ENCODE measurements at regions not wholly inside any gene's neighbourhood (a gene's known extent, or its start where the extent isn't known, plus 50 kb on each side); places are given as distances from the start of the nearest gene placed in this dataset.

- no peak for DNase-seq
Observed at GRCh38 chrX:40268188-40268520, 170.4 kb upstream of the BCOR start.

GRCh38 chrX:40267334-40268187 is 169.8 kb upstream of the BCOR start:
- DNase-seq = no peak

DNA sequence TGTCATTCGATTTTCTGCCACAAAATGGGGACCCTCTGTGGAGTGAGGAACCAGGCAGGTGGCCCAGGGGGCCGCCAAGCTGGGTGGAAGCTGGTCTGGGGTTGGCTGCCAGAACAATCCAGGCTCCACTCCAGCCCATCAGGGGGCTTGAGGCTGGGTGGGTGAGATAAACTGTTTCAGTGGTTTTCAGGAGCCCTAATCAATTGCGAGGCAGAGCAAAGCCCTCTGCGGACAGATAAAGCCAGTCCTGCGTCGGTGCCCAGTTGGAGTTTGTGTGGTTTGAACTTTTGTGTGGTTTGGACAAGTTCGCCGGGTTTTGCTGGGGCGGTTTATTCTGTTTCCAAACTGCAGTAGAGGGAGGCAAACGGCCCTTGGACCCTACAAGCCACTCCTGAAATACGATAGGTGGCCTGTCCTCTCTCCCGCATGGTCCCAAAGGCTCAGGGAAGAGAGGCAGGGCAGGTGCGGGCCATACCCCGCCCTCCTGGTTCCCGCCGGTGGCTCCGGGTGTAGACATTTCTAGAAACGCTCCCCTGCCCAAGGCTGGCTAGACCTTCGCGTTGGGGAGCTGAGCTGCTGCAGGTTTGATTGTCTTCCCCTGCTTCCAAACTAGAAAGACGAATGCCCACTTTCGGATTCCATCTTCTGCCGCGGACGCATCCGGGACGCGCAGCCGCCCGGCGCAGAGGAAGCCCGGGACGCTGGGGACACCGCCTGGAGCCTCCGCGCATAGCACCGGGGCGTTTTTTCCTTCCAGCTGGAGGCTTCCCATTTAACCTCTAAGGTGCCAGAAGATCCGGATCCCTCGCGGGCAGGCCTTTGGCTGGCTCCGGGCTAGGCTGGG is 169.0 kb upstream of the BCOR start:
- peak; percentile 87 for DNase-seq

GRCh38 chrX:40265936-40266335 is 168.2 kb upstream of the BCOR start:
- no peak for DNase-seq

DNA sequence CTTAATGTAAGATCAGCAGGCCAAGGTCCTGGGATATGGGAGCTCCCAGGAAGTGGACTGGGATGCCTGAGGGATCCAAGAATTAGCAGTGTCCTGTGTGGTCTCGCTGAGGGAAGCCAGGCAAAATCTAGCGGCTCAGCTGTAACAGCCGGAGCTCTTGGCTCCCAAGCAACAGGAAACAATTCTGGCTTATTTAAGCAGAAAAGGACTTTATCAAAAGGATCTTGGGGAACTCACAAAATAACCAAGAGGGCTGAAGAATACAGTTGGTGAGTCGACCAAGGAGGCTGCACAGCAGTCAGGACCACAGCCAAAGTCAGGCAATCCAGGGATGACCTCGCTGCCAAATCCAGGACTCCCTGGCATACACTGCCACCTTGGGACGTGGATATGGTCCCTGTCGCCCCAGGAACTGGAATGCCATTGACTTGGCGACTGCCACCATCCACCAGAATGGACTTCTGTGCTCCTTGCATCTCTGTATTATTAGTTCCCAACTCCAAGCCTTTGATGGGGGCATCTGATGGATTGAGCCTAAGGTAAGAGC is 165.3 kb upstream of the BCOR start:
- no peak for DNase-seq

- peak; percentile 94 for DNase-seq
Observed at GRCh38 chrX:40262157-40263013, 164.6 kb upstream of the BCOR start.

DNA sequence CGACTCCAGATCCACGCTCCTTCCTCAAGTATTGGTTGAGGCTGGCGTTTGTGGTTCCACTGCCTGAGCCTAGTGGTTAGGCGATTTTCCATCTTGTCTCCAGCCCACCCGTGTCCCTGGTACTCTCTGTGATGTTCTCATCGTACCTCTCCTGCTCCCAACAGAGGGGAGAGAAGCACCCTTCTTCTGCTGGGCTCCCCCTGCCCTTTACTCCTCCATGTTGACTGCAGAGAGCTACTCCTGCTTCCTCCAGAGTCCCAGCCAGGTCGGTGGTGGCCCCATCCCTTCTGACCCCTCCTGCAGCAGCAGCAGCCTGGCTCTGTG is 164.0 kb upstream of the BCOR start:
- DNase-seq = no peak

DNA sequence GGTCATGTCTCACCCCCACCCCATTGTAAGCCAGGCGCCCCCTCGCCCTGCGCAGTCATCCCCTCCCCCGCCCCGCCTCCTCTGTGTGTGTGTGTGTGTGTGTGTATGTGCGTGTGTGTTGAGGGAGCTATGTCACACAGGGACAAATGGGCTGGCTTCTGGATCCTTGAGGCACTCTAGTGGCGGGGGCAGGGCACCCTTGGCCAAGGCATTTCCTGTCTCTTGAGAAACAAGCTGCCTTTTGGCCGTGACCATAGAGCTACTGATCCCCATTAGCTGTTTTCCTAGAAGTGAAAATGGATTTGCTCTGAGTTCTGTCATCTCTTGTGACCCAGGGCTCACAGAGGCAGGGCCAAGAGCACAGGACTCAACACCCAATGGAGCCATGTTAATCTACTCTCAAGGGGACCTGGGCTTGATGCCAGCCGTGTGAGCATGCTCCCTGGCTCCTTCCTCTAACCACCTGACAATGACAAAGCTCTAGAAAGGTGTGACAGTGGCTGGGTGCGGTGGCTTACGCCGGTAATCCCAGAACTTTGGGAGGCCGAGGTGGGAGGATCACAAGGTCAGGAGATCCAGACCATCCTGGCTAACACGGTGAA is 162.5 kb upstream of the BCOR start:
- DNase-seq = peak; percentile 71

- no peak for DNase-seq
Observed at GRCh38 chrX:40258909-40259308, 161.2 kb upstream of the BCOR start.

DNA sequence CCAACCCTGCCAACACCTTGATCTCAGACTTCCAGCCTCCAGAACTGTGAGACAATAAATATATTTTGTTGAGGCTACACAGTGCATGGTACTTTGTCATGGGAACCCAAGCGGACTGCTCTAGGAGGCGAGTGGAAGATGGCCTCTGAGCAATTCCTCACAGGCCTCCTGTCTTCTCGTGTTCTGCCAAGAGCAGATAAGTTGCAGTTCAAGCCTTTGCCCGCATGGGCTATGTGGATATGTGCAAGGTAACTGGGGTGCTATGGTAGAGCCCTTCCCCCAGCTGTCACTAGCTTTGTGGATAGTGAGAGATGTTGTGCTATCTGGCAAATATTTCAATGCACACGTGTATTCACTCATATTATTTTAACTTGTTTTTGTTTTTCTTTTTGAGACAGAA is 156.0 kb upstream of the BCOR start:
- DNase-seq = no peak

DNA sequence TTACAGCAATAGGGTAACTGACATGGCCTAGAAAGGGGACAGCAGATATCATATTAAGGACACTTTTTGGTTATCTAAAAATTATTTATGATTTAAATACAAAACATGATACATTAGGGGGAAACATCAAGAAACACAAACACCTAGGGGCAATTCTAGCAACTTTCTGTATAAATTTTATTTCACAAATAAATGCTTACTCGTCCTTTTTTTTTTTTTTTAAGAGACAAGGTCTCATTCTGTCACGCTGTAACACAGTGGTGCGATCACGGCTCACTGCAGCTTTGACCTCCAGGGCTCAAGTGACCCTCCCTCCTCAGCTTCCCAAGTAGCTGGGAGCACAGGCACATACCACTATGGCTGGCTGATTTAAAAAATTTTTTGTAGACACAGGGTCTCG is 151.8 kb upstream of the BCOR start:
- DNase-seq = no peak

DNA sequence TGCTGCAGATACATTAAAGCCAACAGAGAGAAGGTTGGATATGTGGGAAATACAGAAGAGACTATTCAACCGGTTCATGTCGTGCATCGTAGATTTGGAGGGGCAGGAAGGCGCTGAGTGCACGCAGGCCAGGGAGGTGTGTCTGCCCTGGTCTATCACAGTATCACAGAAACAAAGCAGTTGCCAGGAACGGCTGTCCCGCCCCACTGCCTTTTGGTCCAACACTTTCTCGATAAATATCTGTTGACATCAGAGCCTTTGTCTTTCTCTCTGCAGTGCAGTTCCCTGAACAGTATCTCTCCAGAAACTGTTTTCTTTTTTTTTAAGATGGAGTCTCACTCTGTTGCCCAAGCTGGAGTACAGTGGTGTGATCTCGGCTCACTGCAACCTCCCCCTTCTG is 151.1 kb upstream of the BCOR start:
- DNase-seq = no peak

- no peak for DNase-seq
Observed at GRCh38 chrX:40247848-40248622, 150.3 kb upstream of the BCOR start.

GRCh38 chrX:40247382-40247781 is 149.6 kb upstream of the BCOR start:
- no peak for DNase-seq

DNA sequence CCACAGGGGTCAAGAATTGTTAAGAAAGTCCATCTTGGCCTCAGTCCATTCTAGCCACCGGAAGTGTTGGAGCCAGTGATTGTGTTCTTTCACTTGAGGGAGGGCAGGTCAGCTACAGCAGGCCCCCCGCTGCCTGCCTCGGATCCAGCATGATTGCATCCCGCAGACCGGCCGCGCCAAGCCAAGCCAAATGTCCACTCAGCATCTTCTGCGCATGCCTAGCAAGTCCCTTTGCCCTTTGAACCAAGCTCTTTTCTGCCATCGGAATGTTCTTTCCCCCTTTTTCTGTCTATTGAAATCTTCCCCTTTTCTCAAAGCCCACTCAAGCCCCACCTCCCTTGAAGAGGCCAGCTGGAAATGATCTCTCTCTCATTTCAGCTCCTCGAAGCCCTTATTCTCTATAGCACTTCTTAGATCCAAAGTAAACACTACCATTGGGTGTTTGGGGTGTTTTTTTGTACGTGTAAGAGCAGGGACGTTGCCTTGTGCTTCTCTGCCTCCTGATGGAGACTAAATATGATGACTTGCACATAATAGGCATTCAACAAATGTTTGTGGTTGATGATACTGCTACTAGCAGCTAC is 147.8 kb upstream of the BCOR start:
- no peak for DNase-seq

DNA sequence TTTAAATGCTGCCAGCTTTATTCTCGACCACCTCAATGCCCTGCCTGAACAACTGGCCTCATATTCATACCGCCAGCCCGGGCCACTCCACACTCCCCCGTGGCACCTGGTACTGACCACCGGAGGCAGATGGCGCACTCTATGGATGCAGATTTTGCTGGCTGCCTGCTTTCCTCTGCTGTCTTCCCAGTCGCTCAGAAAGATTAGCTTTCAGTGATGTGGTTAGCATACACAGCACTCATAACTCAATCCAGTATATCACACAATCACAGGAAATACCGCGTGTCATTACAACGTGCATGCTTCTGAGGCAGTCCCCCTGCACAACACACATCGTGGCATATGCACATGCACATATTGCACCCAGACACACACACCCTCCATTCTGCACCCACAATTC is 147.2 kb upstream of the BCOR start:
- DNase-seq = no peak

DNA sequence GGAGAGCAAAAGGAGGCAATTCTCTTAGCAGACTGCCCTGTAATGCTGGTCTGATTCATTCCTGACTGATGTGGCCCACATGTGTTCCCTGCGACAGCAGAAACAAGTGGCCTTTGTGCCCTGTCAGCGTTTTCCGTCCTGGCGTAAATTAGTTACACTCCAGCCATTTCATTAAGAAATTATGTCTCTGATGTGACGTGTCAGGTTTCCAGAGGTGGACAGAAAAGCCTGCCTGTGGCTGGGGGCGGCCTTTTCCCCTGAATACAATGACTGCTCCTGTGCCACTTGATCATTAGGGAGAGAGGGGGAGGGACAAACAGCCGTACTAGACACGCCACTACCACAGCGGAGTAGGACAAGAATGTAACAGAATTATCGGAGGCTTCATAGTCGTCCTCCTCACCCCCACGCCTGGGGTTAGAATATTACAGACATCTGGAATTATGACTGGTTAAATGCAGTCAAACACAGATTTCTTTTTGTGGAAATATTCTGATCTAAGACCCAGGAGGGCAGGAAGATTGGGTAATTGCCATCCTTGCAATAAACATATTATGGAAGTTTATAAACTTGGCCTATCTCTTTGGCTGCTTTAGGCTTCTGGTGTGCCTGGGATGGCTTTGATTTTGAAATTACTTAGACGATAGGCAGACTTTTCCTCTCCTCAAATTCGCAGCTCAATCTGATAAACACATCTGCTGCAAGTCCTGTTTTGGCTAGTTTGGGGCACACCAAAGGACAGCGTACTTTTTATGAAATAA is 146.2 kb upstream of the BCOR start:
- peak; percentile 62 for DNase-seq

DNA sequence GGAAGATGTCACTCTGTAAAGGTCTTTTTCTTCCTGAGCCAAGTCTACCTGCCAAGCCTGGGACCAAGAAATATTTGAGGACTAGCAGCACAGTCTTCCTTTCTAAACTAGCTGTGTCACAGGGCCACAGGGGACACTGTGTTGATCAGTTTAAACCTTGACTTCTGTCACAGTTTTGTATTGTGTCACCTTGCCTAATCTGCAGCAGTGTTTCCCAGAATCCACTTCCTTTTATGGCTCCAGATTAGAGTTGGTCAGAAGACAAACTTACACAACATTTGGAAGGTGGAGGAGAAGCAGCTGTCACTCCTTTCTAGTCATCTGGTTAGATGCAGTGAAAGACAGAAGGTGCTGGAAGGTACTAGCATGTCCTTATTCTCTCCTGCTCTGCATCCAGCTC is 143.1 kb upstream of the BCOR start:
- no peak for DNase-seq

DNA sequence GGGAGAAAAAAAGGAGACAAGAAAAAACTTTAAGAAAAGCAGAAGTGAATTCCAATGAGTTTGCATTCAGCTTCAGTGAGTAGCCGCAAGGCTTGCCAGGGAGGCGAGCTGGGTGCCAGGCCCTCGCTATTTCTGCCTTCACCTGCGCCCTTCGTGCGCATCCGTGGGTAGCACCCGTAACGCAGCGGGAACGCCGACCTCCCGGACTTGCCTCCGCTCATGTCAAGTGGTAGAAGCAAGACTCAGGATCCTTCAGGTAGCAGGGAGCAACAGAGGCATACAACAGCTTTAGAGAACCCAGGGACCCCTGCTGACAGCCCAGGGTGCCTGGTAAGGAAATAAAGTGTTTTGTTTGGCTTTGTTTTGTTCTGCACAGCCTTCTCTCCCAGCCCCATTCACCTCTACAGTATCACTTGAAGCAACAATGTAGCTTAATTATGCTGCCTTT is 140.0 kb upstream of the BCOR start:
- no peak for DNase-seq

DNA sequence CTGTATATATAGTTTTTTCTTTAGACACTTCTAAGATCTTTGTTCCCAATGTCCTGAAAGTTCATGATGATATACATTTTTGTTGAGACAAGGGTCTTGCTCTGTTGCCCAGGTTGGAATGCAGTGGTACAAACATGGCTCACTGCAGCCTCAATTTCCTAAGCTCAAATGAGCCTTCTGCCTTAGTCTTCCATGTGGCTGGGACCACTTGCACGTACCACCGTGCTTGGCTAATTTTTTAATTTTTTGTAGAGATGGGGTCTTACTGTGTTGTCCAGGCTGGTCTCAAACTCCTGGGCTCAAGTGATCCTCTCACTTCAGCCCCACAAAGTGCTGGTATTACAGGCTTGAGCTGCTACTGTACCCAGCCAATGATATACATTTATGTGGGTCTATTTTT is 132.9 kb upstream of the BCOR start:
- no peak for DNase-seq

GRCh38 chrX:40227125-40227524 is 129.4 kb upstream of the BCOR start:
- no peak for DNase-seq

Data from islet precursor cell (in vitro differentiated cells).